Astrocyte (in vitro differentiated cells and primary cell): ENCODE measurements at regions not wholly inside any gene's neighbourhood (a gene's known extent, or its start where the extent isn't known, plus 50 kb on each side); places are given as distances from the start of the nearest gene placed in this dataset.

Experiments used
- CTCF ChIP-seq: IDR thresholded peaks from 2 replicates; pipeline ENCODE4 v1.5.1; 2011; ENCODE audit warnings: low read depth, mild to moderate bottlenecking, inconsistent platforms, low read length, moderate library complexity; ENCODE audit not compliant: insufficient read depth
- EZH2 ChIP-seq: IDR thresholded peaks from 2 replicates; pipeline ENCODE4 v1.6.1; 2012; ENCODE audit warnings: mild to moderate bottlenecking, low read length, inconsistent platforms; ENCODE audit not compliant: insufficient read depth

- no peak for TF ChIP-seq CTCF
- TF ChIP-seq EZH2 = no peak
Measured at GRCh38 chr11:15674756-15675155, 560.0 kb downstream of the INSC start.
